NCI-H1105 (cell line): ENCODE measurements at regions not wholly inside any gene's neighbourhood (a gene's known extent, or its start where the extent isn't known, plus 50 kb on each side); places are given as distances from the start of the nearest gene placed in this dataset.

Source experiments
- DNase-seq: peaks from one replicate; lab custom pipeline; 2025; lab: John Stamatoyannopoulos, UW

DNA sequence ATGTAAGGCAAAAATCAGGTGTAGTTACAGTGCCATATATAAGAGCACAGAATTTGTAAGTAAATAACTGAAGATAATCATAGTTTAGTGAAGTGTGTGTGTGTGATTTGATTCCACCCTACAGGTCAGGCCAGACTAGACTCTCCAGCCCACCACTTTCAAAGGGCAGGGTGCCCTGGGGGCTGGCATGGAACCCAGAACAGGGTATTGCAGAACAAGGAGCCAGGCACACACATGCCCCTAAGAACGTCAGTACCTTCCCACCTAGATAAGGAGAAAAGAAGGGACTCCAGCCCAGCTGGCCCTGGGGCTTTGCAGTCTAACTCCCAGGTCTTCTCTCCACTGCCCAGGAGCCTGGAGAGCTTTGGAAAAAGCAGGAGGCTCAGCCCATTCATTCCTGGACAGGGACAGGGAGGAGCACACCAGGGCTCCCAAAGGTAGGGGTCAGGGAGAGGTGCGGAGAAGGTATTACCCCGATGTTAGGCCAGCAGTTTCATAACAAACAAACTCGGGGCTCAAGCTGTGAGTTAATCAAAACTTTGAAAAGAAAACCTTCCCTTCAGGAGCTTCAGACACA, 149.7 kb upstream of the VANGL1 start:
- DNase-seq, result no peak

DNA sequence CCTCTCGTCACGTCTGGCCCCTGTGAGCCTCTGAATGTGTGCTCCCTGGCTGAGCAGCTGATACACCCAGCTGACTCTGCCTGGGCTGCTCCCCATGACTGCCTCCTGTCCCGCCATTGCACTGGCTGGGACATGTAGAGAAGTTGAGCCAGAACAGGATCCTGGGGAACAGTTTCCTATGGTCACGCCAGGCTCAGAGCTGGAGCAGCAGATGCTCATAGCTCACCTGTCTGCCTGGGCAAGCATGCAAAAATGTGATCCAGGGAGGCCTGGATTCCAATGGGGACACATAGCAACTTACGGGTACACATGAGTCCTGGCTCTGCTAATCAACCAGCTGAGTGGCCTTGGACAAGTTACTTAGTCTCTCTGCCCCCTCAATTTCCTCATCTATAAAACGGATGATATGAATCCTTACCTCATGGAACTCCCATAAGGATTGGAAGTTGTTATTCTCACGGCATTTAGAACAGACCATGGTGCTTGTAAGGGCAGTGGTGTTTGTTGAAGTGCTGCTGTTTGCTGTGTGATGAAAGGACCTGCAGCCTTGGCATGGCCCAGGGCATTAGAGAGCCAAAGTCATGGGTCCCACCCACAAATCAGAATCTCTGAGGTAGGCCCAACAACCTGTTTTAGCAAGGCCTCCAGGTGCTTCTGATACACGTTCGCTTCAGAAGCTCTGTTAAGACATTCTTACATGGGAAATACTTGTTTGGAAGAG, 150.3 kb upstream of the VANGL1 start:
- no peak for DNase-seq

DNA sequence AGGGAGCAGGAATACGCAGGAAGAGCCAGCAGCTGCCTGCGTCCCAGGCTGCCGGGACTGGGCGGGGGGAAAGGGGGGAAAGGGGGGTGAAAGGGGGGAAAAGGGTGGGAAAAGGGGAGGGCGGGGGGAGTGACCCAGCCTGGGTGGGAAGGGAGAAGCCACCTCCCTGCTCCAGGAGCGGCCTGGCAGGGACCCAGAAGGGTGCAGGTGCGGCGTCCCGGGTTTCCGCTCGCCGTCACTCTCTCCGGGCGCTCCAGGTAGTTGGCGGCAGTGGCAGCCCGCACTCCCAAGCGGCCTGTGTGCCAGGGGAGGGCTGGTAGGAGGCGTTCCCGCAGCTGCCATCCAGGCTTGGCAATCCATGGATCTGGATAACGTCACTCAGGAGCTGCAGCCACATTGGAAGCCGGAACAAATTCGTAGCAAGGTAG, 141.0 kb upstream of the NGF start:
- DNase-seq, result peak; percentile 52

DNA sequence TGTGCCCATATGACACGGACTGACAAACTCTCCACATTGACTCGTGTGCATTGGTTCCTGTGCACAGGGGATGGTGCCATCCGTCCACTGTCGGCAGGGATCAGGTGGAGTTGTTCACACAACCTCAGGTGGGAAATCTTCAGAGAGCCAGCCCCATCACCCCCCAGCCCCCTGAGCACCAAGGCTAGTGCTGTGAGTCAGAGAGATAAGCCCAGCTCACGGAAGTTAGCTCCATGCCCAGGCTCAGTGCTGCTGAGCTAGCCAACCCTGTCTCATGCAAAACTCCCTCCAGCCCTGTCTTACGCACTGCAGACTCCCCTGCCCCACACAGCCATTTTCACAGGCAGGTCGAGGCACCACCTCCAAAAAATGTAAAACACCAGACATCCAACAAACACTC, 139.0 kb upstream of the NGF start:
- DNase-seq, result no peak

DNA sequence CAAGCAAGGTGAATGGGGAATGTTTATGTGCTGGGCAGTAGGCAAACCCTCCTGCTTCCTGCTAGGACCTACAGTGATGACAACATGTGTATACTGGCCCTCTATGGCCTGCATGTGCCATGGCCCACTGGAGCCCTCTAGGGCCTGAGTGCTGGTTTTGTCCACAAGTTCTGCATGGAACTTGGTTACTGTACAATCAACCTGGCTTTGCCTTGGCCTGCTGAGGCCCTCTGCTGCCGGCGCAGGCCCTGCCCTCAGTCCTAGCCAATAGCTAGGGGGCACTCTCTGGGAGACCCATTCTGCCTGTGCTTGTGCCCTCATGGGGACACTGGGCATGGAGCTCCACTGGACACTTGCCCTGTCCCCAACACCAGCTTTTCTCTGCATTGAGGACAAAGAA, 138.6 kb upstream of the NGF start:
- DNase-seq, result no peak

DNA sequence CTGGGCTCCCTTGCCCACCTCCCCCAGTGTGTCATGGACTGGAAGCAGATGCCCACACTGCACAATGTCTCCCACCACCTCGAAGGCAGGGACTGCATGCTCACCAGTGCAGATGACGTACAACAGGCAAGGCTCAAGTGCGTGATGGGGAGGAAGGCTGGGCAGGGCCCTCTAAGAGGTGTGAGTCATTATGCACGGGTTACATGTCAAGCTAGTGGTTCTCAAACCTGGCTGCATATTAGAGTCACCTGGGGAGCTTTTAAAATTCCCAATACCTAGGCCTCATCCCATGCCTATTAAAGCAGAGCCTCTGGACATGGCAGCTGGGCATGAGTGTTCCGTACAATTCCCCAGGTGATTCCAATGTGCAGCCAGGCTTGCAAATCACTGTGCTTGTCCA, 137.9 kb upstream of the NGF start:
- DNase-seq, result no peak

DNA sequence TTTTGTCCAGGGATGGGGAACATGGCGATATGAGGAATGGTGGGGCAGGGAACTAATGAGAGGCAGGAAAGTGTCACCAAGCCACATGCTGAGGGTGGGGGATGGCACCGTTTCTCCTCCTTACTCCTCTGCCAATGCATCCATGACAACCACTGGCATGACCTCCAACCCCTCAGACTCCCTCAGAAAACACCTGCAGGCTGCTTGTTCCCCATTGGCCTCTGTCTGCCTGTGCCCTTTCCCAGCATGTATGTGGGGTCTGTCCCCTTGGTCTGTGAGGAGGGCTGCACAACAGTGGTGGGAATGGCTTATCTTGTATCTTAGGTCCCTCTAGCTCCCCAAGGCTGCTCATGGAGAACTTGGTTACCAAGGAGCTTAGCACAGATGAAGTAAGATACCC, 137.2 kb upstream of the NGF start:
- DNase-seq, result no peak

DNA sequence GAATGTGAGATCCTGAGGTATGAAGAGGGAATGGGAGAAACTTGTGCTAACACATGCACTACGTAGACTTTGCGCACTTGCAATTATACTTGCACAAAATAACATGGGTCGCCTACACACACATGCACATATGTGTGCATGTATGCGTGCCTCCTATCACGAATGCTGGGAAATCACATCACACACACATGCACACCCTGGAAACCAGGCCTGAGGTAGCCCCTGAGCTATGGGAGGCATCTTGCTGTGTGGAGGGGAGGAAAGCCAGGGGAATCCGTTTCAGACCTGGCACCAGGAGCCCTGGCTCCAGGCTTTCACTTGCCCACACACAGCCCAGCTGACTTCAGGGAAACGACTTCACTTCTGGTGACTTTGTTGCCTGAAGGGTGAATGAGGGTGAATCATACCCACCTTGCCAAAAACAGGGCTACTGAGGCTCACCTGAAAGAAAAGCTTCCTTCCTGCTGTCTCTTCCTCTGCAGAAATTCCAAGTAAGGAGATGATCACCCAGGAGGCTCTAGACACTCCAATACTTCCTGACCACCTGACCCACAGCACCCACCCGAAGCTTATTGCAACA, 136.0 kb upstream of the NGF start:
- DNase-seq, result no peak

DNA sequence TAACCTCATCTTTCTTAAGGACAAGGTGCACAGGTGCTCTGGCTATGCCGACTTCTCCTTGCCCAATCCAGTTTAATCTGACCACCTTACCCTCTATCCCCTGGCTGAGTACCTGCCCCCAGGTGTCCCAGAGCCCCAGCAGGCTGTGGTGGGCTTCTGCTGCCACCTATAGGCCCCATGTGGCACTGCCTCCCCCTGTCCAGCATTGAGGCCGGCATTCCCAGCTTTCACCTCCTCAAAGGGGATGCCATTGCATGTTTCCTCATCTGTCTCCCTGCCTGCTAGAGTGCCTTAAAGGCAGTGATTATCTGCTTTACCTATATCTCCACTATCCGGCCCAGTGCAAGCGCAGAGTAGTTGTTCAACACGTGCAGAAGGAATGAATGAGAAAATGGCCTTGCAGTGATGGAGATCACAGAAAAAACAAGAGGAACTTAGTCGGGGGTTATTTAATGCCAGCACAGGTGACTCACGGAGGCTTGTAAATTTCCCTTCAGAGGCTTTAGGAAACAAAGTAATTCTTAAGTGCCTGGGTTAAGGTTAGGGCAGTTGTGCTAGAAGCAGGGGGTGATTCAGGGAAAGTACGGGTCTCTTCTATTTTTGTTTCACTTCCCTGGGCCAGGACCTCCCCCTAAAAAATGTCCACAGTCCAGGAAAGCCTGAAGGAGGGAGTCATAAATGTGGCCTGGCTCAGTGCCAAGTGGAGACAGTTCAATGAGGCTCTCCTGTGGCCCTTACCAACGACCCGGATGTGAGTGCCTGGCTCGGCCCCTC, 131.8 kb upstream of the NGF start:
- peak; percentile 4 for DNase-seq

DNA sequence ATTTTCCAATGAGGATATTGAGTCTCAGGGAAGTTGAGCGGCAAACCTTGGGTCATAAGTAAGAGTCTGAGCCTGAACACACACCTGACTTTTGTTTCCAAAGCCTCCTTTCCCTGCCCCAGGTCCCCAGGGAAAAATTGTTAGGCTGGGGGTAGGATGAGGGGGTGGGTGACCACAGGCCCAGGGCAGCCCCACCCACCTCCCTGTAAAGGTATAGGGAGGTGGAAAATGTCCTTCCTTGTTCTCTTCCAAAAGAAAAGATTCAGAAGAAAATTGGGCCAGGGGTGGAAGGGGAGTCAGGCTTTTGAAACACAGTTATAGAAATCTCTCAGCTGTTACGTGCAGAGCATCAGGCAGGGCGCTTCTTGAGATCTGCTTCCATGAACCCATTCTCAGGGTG, 129.7 kb upstream of the NGF start:
- DNase-seq, result no peak

DNA sequence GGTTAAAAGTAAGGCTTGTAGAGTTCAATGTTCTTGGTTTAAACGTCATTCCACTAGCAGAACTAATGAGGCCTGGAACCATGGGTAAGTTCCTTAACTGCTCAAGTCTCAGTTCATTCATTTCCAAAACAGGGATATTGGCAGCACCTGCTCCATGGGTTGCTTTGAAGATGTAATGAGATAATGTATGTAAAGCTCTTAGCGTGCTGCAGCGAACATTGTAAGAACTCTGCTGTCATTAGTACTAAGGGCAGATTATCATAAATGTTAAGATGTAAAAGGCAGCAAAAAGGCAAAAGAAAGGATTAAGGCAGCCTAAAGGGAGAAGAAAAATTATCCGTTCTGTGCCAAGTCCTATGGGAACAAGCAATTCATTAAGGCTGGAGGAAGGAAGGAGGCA, 129.1 kb upstream of the NGF start:
- no peak for DNase-seq

DNA sequence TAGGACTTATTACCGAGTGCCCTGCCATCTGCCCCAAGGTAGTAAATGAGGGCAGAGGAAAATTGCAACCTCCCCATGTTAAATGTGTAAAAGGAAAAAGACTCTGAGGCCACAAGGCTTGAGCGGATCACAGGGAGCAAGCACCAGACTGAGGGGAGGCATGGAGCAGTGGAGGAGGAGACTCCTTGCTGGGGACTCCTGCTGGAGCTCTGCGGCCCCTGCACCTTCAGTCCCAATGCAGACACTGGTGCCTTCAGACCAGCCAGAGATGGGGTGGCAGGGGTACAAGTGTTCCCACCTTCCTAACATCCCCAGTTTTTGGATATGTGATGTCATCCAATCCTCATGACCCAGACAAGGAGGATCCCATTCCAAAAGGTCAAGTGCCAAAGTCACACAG, 128.4 kb upstream of the NGF start:
- no peak for DNase-seq

DNA sequence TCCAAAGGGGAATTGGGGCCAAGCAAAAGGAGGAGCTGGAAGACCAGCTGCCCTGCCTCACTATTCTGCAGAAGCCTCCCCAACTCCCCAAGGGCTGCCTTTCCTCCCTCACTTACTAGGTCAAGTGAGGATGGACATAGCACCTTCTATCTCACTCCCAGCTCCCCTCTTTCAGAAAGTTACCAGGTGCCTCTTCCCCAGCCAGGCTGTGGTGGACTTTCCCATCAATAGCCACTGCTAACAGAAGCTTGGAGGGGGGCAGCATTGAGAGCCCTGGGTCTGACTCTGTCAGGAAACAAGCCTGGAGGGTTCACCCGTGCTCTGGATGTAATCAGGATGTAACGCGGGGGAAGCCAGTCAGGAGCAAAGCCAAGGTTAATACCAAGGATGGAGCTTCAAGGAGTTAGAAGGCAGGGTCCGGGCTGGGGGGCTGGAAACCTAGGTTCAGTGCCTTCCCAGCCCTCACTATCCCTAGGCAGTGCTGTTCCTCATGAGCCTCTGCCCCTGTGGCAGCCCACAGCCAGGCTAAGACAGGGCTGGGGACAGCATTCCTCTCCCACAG, 127.8 kb upstream of the NGF start:
- no peak for DNase-seq

DNA sequence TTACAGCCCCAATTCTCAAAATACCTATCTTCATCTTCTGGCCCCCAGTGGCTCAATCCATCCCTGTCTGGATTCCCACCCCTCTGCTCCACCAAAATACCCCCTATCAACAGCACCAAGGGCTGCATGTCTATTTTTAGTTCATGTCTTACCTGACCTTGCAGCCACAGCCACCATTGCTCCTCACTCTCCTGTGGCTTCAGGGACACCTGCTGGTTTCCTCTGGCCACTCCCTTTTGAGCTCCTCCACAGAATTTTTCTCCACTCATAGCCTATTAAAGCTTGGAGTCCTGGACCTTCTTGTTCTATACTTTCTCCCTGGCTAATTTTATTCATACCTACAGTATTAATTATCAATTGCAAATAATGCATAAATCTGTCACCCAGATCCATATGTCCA, 125.3 kb upstream of the NGF start:
- DNase-seq, result peak; percentile 36

DNA sequence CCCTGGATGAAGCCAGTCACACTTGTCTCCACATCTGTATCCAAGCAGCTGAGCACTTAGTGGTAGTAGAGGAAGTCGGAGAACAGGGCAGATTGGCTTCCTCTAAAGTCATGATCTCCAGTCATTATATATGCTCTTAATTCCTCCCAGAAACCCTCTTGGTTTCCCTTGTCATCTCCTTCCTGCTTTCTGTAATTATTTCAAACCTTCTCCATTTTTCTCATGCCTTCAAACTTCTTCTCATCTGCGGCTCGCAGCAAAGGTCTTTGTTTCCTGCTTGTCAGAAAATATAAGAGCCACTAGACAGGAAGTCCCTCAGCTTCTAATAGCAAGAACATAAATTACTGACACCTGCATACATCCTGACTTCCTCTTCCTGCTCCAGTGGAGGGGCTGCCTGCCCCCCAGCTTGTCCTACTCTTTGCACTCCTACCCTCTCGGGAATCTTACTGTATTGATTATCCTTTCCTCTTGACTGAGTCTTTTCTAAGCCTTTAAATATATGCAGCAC, 124.6 kb upstream of the NGF start:
- no peak for DNase-seq

DNA sequence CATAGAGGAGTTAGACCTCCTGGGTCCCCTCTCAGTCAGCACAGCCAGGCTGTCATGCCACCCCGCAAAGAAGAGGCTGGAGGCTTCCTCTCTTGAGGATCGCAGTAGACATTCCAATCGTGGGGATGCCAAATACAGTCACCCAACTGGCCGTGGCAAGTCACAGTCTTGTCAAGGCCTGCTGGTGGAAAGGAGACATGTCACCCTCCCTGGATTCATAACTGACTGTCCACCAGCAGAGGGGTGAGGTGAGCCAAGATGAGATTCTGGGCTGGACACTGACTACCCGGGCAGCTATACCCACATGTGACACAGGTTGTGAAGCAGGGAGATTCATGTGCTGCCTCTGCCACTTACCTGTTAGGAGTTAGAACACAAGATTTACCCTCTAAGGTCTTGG, 123.5 kb upstream of the NGF start:
- no peak for DNase-seq

DNA sequence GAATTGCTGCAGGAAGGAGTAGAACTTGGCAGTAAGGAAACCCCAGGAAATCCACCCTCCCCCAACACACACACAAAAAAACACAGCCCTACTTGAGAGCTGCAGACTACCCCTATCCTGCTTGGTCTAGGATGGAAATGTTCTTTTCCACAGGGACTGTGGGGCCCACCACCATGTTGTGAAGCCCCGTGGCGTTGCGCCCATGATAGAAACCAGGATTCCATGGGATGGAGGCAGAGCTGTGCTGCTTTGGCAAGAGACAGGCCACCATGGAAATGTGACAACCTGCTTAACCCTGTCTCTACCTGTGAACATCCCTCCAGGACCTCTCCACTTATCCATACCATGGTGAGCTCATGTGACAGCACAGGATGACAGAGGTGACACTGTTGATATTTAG, 121.1 kb upstream of the NGF start:
- DNase-seq, result no peak

DNA sequence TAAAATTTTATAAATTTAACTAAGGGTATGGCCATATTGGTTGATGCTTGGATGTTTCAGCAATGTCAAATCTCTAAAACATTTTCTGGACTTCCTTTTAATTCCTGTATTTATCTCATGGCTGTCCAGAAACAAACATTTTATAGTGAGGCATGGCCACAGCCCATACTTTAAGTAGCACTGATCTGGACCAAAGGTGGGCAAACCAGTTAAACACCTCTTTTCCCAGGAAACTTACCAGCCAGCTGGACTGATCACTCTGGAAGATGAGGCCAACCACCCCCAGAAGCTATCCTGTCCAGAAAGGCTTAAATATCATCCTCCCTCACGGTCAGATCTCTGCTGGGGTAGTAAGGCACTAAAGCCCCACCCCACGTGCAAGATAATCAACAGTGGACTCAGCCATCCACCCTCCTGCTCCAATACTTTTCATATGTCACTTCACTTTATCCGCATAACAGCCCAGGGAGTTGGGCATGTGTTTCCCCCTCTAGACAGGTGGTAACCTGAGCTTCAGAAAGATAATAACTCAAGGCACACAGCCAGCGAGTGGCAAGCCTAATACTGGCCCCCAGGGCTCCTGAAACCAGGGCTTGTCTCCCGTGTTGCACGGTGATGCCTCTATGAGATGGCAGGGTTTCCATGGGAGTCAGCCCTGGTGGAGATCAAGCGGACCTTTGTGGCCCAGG, 120.5 kb upstream of the NGF start:
- DNase-seq, result peak; percentile 87

DNA sequence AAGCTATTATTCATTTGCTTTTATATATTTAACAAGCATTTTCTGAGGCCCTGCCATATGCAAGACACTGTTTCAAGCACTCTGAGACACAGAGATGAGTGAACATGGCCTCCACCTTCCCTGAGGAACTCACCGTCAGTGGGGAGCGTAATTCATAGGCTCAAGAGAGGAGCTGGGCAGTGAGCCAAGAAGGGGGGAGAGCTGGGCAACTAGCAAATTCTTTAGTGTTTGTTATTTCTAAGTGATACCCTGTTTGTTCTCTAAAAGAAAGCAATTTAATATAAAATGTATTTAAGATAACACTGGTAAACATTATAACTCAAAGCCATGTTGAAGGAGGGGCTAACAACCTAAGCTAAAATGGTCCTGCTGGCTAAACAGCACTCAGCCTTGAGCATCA, 119.2 kb upstream of the NGF start:
- DNase-seq, result peak; percentile 63

DNA sequence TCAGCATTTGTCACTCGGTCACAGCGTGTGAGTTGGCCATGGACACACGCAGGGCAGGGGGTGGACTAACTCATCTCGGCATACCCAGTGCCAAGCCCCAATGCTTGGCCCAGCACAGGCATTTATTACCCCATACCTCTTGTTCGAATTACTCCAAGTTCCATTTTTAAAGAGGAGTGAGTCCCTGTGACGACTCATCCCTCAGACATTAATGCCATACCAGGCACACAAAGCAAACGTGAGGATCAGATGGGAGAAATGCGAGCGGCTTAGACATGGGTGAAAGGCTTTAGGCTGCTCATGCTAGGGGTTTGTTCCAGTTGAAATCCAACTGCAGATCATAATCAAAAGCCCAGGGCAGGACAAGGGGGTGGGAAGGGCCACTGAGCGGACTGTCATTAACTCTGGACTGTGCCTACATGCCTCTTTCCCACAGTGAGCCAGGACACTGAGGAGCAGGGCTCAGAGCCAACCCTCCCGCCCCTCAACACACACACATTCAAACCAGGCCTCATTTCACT, 118.5 kb upstream of the NGF start:
- DNase-seq, result no peak

DNA sequence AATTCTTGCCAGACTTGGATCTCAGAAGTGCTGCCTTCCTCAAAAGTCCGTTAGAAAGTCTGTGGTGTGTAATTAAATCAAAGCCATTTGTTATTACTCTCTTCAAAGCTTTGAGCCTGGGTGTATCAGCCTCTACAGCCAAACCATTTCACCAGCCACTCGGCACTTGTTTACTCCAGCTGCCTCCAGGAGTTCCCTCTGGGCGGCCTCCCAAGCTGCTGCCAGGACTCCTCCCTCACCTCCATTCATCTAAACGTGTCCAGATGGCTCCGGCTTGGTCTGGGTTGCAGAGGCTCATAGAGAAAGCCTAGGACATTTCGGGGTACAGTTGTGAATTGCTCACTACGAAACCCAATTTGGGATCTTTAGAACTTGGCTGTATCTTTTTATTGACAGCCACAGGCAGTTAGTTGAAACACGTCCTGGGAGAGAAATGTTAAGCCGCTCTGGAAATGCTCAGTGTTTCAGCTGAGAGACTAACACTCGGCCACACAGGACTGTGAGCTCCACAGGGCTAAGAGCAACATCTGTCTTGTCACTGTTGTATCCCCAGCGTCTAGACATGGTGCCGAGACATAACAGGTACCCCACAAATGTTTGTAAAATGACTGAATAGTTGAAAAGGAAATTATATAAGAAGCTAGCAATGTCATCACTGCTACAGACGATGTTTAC, 116.9 kb upstream of the NGF start:
- DNase-seq, result peak; percentile 90
